Activated B cell treated with CpG ODN at 0.5 μM for 24 hours (primary cell): ENCODE measurements at regions not wholly inside any gene's neighbourhood (a gene's known extent, or its start where the extent isn't known, plus 50 kb on each side); places are given as distances from the start of the nearest gene placed in this dataset.
"Not testable (repeated sequence)": the region's sequence is repeated elsewhere in the genome, so short reads cannot be mapped to it uniquely, and the experiment has no call there.

Source experiments
- ATAC-seq: fragments of 200-7000 bp; cut with Tn5 transposase; one replicate; pipeline ENCODE4 v1.10.0; 2021; ENCODE audit warnings: low read depth, mild to moderate bottlenecking, moderate library complexity
- CTCF ChIA-PET: fragments of 350-600 bp; sonication (Branson Sonifier 250); formaldehyde crosslinking; loops from one replicate; lab custom pipeline; 2021; ENCODE audit warnings: antibody characterized with exemption; lab: Charles Lee
- POLR2A ChIA-PET: fragments of 350-600 bp; sonication (Branson Sonifier 250); formaldehyde crosslinking; loops from one replicate; lab custom pipeline; 2021; ENCODE audit warnings: antibody characterized with exemption; lab: Charles Lee
- DNase-seq: peaks from one replicate; pipeline ENCODE4 v3.0.0; 2022
- H3K27ac Mint-ChIP-seq: one replicate; pipeline ENCODE4 v1.8.0; 2020; ENCODE audit warnings: mixed read lengths
- H3K27me3 Mint-ChIP-seq: one replicate; pipeline ENCODE4 v1.8.0; 2021; ENCODE audit warnings: mixed read lengths
- H3K36me3 Mint-ChIP-seq: one replicate; pipeline ENCODE4 v1.8.0; 2021; ENCODE audit warnings: low read depth, mixed read lengths
- H3K4me1 Mint-ChIP-seq: one replicate; pipeline ENCODE4 v1.8.0; 2021; ENCODE audit warnings: mixed read lengths
- H3K4me3 Mint-ChIP-seq: one replicate; pipeline ENCODE4 v1.8.0; 2020; ENCODE audit warnings: mild to moderate bottlenecking, mixed read lengths
- H3K9me3 Mint-ChIP-seq: one replicate; pipeline ENCODE4 v1.8.0; 2020; ENCODE audit warnings: mixed read lengths
- intact Hi-C: fragments of 100-400 bp; cut with micrococcal nuclease; formaldehyde crosslinking; loops from one replicate; pipeline ENCODE4 v1.15.1; 2024
- TF ChIP-seq, protein P1 (sequence below): fragments of 200-600 bp; IDR thresholded peaks from one replicate; pipeline ENCODE4 v1.8.0; 2022; ENCODE audit warnings: antibody characterized with exemption, mild to moderate bottlenecking

DNA sequence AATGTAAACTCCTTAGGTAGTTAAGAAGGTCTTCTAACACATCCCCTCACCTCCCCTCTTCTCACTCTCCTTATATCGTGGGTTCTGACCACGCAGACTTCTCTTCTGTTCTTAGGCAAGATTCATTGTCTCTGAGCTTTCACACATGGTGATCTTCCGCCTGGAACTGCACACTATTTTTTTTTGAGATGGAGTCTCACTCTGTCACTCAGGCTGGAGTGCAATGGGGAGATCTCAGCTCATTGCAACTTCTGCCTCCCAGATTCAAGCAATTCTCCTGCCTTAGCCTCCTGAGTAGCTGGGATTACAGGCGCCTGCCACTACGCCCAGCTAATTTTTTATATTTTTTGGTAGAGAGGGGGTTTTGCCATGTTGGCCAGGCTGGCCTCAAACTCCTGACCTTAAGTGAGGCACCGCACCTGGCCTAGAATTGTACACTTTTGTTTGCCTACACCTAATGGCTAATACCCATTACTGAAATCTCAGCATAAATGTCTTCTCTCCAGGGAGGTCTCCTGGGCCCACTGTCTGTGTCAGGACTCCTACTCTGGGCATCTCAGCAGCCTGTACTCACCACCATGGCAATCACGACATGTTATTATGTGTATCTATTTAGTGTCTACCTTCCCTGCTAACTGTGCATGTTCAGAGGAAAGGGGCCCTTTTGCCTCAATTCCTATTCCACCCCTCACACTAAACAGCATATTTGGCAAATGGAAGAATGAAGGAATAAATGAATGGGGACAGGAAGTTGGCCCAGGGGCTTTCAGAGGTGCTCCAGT, 646.3 kb upstream of the DPP6 start:
- TF ChIP-seq, protein P1, sequence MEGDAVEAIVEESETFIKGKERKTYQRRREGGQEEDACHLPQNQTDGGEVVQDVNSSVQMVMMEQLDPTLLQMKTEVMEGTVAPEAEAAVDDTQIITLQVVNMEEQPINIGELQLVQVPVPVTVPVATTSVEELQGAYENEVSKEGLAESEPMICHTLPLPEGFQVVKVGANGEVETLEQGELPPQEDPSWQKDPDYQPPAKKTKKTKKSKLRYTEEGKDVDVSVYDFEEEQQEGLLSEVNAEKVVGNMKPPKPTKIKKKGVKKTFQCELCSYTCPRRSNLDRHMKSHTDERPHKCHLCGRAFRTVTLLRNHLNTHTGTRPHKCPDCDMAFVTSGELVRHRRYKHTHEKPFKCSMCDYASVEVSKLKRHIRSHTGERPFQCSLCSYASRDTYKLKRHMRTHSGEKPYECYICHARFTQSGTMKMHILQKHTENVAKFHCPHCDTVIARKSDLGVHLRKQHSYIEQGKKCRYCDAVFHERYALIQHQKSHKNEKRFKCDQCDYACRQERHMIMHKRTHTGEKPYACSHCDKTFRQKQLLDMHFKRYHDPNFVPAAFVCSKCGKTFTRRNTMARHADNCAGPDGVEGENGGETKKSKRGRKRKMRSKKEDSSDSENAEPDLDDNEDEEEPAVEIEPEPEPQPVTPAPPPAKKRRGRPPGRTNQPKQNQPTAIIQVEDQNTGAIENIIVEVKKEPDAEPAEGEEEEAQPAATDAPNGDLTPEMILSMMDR, result no peak
- H3K27me3 Mint-ChIP-seq, result no peaks in the 10 kb centered on the region
- no peak overlapping the region for H3K27ac Mint-ChIP-seq
- no peaks in the 10 kb centered on the region for H3K36me3 Mint-ChIP-seq
- no peak overlapping the region for H3K4me3 Mint-ChIP-seq
- no peaks in the 10 kb centered on the region for H3K4me1 Mint-ChIP-seq
- DNase-seq (no peak), ATAC-seq (no peak)
- CTCF ChIA-PET, result no interaction called here
- intact Hi-C loops, result no loop called here
- POLR2A ChIA-PET, result no interaction called here
- peaks cover 7% of the 10 kb centered on the region for H3K9me3 Mint-ChIP-seq

DNA sequence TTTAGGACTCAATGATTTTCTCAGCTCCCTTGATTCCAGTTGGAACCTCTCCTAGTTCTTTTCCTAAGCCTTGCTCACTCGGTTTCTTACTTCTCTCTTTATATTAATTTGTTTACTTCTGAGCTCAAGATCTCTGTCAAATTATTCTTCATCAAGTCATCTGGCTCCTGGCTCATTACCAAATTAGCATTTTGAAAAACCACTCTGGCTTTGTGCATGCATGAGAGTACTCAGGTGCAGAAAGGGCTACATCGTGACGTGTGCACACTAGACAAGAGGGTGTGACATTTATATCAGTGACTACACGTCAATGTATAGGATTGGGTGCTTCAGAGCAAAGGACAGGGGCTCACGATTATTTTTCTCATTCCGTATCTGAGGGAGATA, 645.7 kb upstream of the DPP6 start:
- Mint-ChIP-seq H3K4me1 (no peaks in the 10 kb centered on the region), H3K27me3 (no peaks in the 10 kb centered on the region), H3K27ac (no peak overlapping the region), H3K9me3 (peaks cover 7% of the 10 kb centered on the region), H3K4me3 (no peak overlapping the region), H3K36me3 (no peaks in the 10 kb centered on the region)
- TF ChIP-seq, protein P1, result no peak
- no peak for ATAC-seq
- intact Hi-C loops, result no loop called here
- CTCF ChIA-PET, result no interaction called here
- POLR2A ChIA-PET, result no interaction called here
- no peak for DNase-seq

DNA sequence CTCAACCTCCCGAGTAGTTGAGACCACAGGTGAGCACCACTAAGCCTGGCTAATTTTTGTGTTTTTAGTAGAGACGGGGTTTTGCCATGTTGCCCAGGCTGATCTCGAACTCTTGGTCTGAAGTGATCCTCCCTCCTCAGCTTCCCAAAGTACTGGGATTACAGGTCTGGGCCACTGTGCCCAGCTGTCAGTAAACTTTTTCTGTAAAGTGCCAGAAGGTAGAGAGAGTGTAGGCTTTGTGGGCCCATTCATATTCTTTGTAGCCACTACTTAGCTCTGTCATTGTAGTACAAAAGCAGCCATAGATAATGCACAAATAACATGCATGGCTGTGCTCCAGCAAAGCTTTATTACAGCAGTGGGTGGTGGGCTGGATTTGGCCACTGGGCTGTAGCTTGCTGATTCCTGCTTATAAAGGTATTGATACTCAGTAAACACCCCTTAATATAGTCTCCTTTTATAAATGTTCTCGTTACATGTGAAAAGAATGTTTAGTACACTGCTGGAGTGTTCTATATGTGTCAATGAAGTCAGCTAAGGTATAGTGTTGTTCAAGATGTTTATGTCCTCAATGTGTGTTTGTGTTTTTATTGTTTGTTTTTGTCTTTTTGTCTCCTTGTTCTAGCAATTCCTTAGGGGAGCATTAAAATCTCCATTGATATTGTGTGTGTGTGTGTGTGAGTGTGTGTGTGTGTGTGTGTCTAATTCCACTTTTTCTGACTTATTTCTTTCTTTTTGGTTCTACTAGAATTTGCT, 644.7 kb upstream of the DPP6 start:
- no peaks in the 10 kb centered on the region for H3K4me1 Mint-ChIP-seq
- no peak overlapping the region for H3K4me3 Mint-ChIP-seq
- intact Hi-C loops, result no loop called here
- TF ChIP-seq, protein P1, result no peak
- peaks cover 10% of the 10 kb centered on the region for H3K9me3 Mint-ChIP-seq
- DNase-seq, result no peak
- no peak for ATAC-seq
- H3K36me3 Mint-ChIP-seq, result no peaks in the 10 kb centered on the region
- H3K27ac Mint-ChIP-seq, result no peak overlapping the region
- H3K27me3 Mint-ChIP-seq, result no peaks in the 10 kb centered on the region
- CTCF ChIA-PET, result no interaction called here
- POLR2A ChIA-PET, result no interaction called here

DNA sequence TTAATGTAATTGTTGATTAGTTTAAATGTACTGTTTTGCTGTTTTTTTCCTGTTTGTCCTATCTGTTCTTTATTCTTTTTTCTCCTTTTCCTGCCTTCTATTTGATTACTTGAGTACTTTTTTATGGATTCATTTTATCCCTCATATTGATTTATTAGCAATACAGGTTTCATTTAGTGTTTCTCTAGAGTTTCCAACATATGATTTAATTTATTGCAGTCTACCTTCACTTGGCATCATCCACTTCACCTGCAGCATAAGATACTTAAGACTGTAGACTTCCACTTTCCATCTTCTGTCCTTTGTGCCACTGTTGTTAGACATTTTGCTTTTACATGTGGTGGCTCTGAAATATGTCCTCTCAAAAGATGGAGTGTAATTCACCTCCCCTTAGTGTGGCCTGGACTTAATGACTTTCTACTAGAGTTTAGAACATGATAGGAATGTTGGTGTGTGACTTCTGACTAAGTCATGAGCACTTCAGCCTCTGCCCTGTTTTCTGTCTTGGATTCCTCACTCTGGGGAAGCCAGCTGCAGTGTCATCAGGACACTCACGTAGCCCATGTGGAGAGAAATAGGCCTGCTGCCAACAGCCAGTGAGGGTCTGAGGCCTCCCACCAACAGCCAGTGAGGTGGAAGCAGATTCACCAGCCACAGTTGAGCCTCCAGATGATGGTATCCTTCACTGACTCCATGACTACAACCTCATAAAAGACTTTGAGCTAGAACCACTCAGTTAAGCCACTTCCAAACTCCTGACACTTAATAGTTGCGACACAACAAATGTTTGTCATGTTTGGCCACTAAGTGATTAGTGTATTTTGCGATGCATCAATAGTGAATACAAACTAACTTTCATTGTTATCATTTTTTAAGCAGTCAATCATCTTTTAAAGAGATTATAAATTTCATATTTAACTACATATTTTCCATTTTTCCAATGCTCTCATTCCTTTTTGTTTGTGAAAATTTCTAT, 643.5 kb upstream of the DPP6 start:
- DNase-seq (no peak), ATAC-seq (no peak)
- no peaks in the 10 kb centered on the region for H3K27me3 Mint-ChIP-seq
- no peaks in the 10 kb centered on the region for H3K36me3 Mint-ChIP-seq
- ChIA-PET POLR2A (no interaction called here), CTCF (no interaction called here)
- TF ChIP-seq, protein P1, result no peak
- no peak overlapping the region for H3K27ac Mint-ChIP-seq
- H3K9me3 Mint-ChIP-seq, result peaks cover 13% of the 10 kb centered on the region
- H3K4me3 Mint-ChIP-seq, result no peak overlapping the region
- H3K4me1 Mint-ChIP-seq, result no peaks in the 10 kb centered on the region
- intact Hi-C loops, result no loop called here

DNA sequence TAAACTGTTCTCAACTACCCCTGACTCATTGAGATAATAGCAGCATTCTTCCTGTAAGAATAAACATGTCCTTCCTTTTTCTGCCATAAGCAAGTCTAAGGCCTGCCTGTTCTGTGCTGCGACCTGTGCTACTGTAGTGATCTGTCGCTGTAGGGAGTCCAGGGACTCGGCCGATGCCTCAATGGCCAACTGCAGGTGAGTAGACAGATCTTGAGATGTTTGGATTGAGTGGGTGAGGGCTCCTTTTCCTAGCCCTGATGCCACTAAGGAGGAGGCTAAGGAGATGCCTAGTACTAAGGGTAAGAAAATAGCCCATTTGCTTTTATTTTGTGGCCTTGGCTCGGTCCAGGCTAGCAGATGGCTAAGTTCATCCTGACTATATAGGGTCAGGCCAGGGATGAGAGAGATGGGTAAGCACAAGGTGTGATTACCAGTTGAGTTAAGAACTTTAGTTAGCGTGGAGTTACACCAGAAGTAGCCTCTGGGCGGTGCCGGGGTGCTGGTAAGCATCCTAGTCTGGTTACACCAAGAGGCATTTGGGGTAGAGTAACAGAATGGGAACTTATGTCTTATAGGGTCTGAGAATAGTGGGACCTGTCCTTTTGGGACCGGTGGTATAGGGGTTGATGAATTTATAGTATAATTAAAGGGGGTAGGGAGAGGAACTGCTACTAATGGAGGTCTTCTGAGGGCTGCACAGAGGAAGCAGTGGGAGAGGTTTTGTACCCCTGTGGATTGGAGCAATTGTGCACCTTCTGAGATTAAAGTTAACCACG, 642.4 kb upstream of the DPP6 start:
- intact Hi-C loops, H3K4me3 Mint-ChIP-seq, H3K4me1 Mint-ChIP-seq, DNase-seq, H3K27ac Mint-ChIP-seq, CTCF ChIA-PET, H3K27me3 Mint-ChIP-seq, POLR2A ChIA-PET, ATAC-seq, H3K36me3 Mint-ChIP-seq: not testable (repeated sequence)
- H3K9me3 Mint-ChIP-seq, result peaks cover 13% of the 10 kb centered on the region

DNA sequence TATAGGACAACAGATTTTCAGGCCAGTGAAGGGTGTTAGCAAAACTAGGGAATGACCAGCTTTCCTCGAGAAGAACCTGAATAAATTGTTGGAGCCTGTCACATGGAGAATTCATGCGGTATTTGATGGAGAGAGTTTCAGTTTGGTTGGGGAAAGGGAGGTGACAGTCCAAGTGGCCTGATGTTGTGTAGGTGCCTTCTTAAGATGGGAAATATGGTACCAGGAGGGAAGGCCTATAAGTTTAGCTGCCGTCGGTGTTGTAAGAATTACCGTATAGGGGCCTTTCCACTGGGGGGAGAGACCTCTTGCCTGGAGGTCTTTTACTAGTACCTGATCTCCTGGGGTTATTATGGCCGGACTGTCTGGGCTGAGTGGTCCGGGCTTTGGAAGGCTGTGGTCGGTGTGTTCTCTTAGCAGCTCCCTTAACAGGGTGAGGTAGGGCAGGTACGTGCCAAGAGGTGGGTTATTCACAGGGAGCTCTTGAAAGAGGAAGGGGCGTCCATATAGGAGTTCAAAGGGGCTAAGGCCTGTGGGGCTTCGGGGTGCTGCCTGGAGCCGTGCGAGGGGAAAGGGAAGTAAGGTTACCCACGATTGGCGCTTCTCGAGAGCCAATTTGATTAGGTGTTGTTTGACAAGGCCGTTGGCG, 641.1 kb upstream of the DPP6 start:
- H3K4me1 Mint-ChIP-seq, ATAC-seq, H3K9me3 Mint-ChIP-seq, DNase-seq, intact Hi-C loops, H3K4me3 Mint-ChIP-seq, H3K27ac Mint-ChIP-seq, H3K36me3 Mint-ChIP-seq, H3K27me3 Mint-ChIP-seq, CTCF ChIA-PET, POLR2A ChIA-PET: not testable (repeated sequence)

DNA sequence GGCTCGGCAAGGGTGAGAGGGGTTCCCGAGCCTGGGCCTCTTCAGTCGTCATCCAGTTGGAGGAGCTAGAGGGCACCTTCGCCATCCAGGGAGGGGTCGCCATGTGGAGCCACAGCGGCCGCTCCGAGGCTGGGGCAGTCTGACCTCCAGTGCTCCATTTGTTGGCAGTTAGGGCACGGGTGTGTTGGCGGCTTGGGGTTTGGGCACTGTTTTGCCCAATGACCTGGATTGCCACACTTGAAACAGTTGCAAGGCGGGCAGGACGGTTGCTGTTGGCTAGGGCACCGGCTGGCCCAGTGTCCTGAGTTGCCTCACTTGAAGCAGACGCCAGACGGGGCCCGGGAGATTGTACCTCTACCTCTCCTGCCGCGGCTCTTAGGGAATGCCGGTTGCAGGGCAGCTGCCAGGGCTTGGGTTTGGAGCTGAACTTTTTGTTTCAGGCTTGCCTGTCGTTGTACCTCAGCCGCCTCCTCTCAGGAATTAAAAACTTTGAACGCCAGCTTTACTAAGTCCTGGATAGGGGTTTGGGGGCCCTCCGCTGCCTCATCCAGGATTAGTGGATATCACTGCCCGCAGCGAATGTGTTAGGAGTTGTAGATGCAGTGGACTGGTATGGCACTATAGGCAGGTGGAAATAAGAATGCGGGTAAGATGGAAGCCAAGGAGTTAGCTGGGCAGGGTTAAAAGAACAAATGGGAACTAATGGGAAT, 639.9 kb upstream of the DPP6 start:
- H3K9me3 Mint-ChIP-seq, ATAC-seq, H3K4me1 Mint-ChIP-seq, intact Hi-C loops, H3K36me3 Mint-ChIP-seq, H3K27ac Mint-ChIP-seq, H3K4me3 Mint-ChIP-seq, H3K27me3 Mint-ChIP-seq, POLR2A ChIA-PET, CTCF ChIA-PET, DNase-seq: not testable (repeated sequence)
